Activated CD4-positive, alpha-beta T cell treated with anti-CD3 and anti-CD28 coated beads for 24 hours (primary cell): ENCODE measurements at regions not wholly inside any gene's neighbourhood (a gene's known extent, or its start where the extent isn't known, plus 50 kb on each side); places are given as distances from the start of the nearest gene placed in this dataset.

ENCODE experiments used
- DNase-seq, 2 donors: peaks; one replicate each; pipeline ENCODE4 v3.0.0-alpha.2; 2020; ENCODE audit warnings: low read depth in 2 of 2

DNA sequence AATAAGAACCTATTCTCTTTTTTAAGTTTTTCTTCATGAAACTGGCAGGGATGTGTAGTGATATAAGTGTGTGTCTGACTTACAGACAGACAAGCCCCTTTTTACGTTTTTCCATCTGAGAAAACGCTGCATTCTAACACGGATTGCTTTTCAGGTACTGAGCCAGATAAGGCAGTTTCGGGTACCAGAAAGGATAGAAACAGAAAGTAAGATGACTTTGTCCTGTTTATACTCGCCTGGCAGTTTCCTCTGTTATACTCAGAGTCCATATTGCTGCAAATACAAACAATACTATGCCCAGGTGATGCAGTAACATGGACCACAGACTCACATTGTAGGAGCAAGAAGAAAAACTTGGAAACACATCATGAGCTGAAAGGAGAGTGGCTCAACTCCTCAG, 2320.6 kb upstream of the AGA start:
- DNase-seq = no peak

DNA sequence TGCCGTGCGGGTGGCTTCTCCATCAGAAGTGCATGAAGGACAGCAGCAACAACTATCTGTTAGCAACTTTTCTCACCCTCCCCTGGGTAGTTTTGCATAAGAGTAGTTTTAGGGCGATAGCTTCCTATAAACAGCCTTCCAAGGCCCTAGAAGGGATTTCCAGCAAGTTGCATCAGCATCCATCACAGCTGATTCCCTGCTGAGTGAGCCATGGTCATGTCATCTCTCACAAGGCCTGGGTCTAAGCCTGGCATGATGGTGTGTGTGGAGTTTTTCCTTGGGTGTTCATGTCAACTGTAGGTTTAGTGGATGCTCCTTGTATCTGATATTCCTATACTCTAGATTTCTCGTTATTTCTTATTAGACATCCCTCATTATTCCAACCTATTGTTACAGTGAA, 2324.7 kb upstream of the AGA start:
- no peak for DNase-seq

DNA sequence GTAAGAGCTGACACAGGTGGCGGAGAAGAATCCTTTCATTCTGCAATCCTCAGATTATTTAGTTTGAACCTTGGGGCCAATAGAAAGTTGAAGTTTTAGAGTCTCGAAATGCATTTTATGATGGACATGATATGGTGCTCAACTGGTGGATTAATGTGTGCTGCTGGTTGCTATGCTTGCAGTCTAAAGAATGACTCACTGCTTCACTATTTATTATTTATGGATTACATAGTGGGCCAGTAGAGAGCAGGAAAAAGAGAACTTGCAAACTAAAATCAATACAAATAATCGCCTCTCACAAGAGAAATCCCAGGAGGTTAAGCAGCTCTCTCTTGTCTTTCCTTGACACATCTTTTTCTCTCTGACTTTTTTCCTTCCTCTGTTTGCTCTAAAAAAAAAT, 2326.8 kb upstream of the AGA start:
- no peak for DNase-seq

DNA sequence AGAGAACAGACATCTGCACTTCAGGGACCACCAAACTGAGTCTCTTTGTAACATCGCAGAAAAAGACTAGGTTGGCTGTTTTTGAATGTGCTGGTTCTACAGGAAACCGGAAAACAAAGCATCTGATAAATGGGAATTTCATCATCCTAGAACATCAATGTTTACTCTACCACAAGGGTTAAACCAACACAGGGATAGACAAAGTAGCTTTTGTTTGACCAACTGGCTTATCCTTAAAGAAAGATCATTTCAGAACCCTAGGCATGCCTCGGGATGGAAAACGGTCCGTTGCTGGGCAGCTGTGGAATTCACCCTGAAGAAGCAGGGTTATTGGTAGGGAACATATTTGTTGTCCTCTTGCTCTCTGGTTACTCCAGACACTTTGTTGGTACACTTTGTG, 2355.5 kb upstream of the AGA start:
- no peak for DNase-seq

DNA sequence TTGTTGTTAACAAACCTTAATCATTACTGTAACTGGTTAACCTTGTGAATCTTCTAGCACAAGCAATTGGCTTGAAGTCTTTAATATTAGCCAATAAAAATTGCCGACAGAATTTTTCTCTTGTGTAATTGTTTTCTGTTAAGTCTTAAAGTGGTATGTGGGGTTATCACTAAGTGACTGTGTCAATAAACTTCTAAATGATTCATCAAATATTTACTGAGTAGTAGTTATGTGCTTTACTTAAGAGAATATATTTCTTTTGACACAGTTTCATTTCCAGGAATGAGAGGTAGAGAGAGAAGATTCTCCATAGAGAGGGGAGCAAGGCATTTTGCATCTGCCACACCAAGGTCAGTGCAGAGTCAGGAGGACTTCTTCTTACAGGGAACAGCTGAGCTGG, 2361.6 kb upstream of the AGA start:
- DNase-seq = no peak

DNA sequence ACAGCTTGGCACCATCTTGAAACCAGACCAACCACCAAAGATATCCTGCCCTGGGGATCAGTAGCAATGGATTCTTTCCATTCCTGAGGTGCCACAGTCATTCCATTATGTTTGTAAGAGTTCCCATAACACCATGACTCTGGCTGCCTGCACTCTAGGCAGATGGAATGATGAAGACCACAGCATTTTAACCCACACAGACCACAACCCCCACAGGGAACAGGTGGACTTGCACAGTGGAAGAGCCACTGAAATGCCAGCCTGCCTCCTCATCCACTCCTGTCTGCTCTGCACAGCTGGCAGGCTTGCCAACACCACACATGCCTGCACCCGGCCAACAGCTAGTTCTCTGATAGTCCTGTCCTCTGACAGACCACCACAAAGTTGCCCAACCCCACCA, 2362.2 kb upstream of the AGA start:
- no peak for DNase-seq

DNA sequence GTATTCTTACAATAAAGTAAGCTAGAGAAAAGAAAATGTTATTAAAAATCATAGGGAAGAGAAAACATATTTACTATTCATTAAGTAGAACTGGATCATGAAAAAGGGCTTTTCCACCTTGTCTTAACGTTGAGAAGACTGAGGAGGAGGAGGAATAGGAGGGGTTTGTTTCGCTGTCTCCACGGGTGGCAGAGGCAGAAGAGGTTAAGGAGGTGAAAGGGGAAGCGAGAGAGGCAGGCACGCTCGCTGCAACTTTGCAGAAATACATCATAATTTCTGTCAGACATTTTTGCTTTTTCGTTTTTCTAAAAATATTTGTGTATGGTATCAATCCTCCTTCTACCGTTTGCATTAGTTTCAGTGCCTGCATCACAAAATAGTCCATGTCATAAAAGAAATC, 2375.1 kb upstream of the AGA start:
- DNase-seq = no peak

DNA sequence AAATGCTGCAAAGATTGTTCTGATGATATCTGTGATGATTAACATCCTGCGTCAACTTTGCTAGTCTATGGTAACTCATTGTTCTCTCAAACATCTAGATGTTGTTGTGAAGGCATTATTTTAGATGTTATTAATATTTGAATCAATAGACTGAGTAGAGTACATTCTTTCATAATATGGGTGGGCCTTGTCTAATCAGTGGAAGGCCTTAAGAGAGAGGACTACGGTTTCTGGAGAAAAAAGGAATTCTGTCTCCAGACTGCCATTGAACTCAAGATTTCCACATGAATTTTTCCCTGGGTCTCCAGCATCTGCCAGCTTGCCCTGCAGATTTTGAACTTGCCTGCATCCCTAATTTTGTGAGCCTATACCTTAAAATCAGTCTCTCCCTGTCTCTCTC, 2381.1 kb upstream of the AGA start:
- no peak for DNase-seq

DNA sequence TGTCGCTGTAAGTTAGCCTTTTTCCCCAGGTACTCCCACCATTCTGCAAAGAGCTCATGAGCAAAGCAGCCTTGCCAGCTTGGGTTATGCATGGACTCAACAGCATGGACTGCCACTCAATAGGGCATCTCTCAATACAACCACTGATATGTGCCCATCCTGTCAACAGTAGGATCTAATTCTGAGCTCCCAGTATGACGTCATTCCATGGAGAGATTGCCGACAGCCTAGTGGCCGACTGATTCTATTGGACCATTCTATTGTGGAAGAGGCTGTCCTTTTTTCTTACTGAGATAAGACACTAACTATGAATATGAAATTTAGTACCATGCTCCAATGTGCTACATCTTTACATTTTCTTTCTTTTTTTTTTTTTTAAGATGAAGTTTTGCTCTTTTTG, 2389.0 kb upstream of the AGA start:
- no peak for DNase-seq

DNA sequence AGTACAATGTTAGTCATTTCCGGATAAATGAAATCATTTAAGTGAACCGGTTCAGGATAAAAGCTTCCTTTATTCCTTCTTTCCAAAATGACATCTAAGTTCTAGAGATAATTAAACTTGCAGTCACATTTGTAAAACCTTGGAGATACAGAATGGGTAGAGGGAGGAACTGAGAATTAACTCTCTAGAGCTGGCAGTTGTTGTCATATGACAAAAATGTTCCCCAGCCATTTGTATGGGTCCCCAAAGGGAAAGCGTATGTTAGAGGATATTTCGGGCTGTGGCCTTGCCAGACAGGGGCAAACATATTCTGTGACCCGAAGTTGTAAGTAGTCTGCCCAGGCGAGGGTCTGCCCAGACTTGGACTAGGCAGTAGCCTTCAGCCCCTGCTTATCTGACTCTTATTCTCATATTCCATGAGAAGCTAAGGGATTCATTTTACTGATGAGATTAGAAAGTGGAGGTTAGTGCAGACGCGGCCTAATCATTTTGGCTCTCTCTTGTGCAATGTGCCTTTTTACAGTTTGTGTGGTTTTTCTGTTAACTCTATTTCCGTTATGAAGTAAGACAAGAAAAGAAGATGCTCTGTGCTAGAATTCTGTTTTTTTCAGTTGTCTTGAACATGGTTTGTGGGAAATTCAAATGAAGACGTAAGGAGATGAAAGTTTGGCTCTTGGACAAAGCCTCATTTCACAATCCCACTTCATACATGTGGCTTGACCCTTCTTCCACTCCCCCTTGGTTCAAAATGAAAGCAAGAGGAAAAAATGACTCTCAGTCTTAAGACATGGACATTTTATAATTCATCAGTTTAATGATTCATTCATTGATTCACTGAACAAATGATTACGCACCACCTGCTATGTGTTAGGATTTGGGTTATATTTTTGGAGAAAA, 2394.2 kb upstream of the AGA start:
- no peak for DNase-seq

DNA sequence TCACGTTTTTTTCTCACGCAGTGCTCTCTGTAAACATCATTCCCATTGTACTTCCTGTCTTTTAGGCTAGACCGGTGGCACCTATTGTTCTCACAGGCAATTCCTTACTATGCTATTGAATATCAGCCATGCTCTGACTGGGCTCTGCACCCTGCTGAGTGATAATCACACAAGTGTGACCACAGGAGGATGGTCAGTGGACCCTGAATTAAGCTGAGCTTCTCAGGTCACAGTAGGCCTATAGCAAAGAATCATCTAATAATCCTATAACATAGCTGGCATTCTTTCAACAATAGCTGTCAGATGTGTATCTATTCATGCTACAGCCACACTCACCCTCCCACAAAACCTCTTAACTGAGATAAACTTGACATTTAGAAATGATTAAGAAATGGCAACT, 2399.8 kb upstream of the TENM3 start:
- DNase-seq = no peak

DNA sequence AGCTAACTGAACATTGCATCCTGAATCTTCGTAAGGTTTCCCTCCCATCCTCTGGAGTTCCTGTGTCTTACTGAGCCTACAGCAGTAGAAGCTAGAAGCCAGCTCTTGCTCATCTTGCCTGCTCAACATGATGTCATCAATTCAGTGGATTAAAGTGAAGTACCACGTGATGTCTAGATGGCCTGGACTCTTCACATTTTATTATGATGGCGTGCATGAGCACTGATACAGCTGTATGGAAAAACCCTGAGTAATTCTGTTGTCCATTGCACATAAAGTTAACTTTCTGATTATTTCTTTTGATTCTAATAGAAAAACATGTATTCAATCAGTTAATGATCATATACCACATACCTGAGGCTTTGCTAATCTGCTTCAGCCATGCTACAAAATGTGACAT, 2387.7 kb upstream of the TENM3 start:
- no peak for DNase-seq

DNA sequence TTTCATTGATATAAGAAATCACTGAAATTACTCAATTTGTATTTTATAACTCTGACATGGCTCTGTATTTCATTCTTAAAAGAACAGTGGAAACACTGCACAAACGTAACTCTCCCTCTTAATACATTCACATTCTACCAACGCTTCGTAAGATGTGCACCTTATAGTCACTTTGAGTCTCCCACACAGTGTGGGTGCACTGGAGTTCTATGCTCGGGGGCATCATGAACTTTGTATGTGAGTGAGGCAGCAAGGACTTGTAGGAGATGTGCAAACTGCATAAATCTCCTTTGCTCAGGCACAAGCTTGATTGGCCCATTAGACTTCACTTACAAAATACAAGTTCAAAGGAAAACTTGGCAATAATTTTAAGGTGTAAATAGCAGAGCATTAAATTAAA, 2385.0 kb upstream of the TENM3 start:
- no peak for DNase-seq

DNA sequence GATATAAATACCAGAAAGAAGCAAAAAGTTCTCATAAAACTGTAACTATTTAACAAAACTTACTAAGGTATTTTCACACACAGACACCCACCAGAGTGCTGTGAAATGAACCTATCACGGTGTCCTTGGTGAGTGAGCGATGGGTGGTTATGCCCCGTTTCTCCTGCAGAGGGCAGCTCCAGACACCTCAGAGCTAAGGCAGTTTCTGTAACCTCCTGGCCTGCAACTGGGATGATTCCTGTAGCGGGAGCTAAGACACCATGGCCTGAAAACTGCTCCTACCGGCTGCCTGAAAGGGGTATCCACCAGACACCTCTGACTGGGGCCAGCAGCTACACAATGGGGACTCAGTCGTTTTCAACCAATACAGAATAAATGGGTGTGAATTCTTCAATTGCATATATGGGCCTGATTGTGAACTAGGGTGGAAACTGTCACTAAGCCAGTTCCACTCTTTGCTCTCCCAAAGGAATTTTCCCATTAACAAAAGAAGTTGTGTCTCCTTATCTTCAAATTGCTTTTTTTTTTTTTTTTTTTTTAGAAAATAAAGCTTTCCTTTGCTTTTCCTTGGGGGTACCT, 2375.8 kb upstream of the TENM3 start:
- DNase-seq = peak in 1 of 2 donors; percentile 7

DNA sequence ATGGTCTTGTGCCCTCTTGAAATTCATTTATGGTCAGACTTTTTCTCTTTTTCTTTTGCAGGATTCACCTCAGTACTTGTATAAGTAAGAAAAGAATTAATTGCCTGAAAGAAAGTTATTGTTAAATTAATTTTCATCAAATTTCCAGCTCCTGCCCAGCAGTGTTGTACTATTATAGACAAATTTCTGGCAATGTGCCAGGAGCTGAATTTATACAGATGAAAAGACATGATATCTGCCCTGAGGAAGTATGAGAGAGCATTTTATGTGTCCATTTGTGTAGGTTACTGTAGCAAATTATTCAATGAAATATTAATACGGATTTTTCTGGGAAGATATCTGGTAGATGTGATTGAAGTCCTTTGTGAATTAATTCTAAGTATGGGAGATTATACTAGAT, 2371.5 kb upstream of the TENM3 start:
- DNase-seq = no peak

DNA sequence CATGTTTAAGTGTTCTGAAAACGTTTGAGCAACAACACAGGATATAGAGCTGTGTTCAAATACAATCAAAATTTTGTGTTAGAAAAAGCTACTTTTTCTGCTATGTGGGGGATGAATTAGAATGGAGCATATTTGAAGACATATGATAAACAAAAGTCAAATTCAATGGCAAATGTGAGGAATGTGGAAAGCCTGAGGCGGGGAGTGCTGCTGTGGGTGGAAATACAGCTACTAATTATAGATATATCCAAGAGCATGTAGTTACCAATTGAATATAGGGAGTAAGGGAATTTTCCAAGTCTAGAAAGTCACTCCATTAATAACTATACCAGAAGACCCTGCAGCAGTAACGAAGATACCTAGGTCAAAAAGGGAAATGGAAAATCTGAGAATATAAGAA, 2370.4 kb upstream of the TENM3 start:
- no peak for DNase-seq

DNA sequence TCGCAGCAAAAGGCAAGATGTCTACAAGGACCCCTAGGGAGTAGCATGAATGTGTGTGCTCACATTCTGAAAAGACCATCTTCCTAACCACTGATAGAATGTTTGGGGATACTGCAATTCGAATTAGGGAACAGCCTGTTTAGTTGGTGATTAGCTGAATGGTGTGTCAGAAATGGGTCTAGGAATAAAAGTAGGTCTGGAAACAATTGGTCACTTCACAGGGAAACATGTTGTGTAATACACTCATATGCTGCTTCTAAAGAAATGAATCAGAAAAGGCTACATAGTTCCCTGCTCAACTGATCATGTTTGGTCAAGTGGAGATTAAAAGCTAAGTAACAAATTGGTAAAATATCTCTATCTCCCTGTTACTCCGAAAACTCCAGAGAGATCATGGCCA, 2362.4 kb upstream of the TENM3 start:
- no peak for DNase-seq

DNA sequence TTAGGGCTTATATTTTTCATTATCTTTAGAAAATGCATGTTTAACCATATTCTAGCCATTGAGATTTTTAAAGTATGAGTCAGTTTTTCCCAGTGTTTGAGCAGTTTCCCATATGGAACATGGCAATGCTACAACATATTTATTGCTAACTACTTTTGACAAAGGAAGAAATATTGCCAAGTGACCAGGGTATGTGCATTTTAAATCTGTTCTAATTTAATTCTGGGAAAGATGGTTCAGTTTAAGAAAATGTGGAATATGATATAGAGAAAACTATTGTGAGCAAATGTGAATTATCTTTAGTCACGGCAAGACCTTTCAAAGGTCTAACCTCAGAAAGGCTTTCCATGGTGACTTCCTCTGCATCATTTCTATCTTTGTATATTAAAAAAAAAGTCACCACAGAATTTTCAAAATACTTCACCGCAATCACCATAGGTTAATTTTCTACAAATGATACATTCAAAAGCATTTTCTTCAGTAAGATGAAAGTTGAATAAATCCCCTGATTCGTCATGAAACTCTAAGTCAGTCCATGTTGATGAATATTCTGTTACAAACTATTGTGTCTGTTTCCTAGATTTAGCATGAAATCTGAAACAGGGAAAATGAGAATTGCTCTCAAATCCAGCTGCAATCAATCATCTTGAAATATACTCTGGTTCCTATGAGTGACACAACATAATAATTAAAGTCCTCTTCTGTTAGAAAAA, 2349.0 kb upstream of the TENM3 start:
- DNase-seq = no peak

DNA sequence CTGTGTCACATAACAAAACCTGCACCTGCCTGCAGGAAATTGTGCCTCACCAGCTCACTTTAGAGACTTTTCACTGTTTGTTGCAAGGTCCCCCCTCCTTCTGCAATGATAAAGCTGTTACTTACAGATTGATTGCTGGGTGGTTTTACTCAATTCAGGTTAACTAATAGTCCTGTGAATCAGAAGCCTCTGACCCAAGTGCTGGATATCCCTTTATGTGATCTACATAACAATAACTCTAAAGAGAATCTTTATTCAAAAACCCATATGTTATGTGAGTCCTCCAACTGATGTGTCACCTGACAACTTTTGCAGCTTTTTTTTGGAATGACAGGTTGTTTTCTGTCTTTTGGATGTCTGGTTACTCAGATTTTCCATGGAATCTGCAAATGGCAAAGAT, 2323.6 kb upstream of the TENM3 start:
- DNase-seq = no peak

DNA sequence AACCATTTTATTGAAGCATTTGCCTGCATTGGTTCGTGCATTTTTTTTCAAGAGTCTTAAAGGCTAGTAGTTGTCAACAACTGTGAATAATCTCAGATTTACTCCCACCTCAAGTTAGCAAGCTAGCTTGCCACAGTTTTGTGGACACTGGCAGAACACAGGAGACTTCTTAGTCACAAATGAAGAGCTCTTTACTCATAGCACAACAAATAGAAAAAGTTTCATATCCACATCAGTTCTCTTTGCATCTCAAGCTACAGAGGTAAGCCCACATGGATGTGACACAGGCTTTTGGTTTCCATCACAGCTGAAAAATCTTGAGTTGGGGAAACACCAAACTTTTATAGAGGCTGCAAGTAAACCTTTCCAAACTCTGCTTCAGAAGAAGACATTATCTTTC, 2315.7 kb upstream of the TENM3 start:
- DNase-seq = no peak

DNA sequence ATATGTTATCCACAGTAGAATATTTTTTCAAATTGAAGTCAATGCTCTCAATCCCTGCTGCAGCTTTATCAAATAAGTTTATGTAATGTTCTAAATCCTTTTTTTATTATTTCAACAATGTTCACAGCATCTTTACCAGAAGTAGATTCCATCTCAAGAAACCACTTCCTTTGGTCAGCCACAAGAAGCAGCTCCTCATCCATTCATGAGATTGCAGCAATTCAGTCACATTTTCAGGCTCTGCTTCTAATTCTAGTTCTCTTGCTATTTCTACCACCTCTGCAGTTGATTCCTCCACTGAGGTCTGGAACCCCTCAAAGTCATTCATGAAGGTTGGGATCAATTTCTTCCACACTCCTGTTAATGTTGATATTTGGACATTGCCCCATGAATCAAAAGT, 2301.3 kb upstream of the TENM3 start:
- no peak for DNase-seq

DNA sequence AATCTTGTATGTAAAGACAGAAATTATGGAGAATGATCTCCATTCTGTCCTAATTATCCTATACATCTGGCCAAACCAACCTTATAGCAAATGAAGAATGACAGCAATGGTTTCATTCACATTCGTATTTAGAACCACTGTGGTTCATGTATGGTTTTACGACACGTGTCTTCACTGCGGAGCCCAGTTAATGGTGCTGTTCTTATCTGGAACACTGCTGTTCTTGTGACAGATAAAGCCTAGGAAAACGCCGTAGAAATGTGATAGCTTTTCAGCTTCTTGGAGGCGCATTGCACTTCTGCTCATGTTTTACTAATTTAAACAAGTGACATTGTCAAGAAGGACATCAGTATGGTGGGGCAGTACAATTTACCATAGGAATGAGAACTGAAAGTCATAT, 2266.4 kb upstream of the TENM3 start:
- DNase-seq = no peak

DNA sequence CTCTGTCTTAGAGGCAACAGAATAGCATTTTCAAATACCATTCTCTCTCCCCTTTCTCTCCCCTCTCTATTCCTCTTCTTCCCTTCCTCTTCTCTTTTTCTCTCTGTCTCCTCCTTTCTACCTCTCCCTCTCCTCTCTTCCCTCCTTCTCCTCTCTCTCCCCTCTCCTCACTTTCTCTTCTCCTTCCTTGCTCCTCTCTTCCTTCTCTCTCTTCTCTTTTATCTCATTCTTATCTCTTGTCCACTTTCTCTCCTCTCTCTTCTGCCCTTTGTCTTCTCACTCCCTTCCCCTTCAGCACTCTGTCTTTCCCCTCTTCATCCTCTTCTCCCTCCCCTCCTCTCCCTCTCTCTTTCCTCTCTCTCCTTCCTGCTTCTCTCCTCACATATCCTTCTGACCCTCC, 2265.8 kb upstream of the TENM3 start:
- DNase-seq = no peak
